Neural cell (in vitro differentiated cells): ENCODE measurements at regions not wholly inside any gene's neighbourhood (a gene's known extent, or its start where the extent isn't known, plus 50 kb on each side); places are given as distances from the start of the nearest gene placed in this dataset.

Experiments
- H2AFZ ChIP-seq: fragments of 200-600, 300-800 bp; sonication (generic), shearing (Covaris generic); 2 replicates; pipeline ENCODE4 v1.6.0; 2014; ENCODE audit warnings: low read depth, mild to moderate bottlenecking, antibody characterized with exemption, low read length, moderate library complexity
- H3F3A ChIP-seq: fragments of 200-600 bp; shearing (Covaris generic); 2 replicates; pipeline ENCODE4 v1.6.1; 2016; ENCODE audit warnings: mild to moderate bottlenecking, moderate library complexity, mixed read lengths, antibody characterized with exemption, low read length; ENCODE audit not compliant: insufficient read depth, poor library complexity, severe bottlenecking
- H3K27ac ChIP-seq: fragments of 200-600, 300-800 bp; sonication (generic), shearing (Covaris generic); 2 replicates; pipeline ENCODE4 v1.5.1; 2014; ENCODE audit warnings: mild to moderate bottlenecking, low read length, moderate library complexity
- H3K27me3 ChIP-seq: fragments of 300-800, 200-600 bp; sonication (generic), shearing (Covaris generic); 2 replicates; pipeline ENCODE4 v1.6.0; 2014; ENCODE audit warnings: mild to moderate bottlenecking, low read depth, low read length, moderate library complexity; ENCODE audit not compliant: insufficient read depth
- H3K36me3 ChIP-seq: fragments of 300-800, 200-600 bp; sonication (generic), shearing (Covaris generic); 2 replicates; pipeline ENCODE4 v1.5.1; 2014; ENCODE audit warnings: mild to moderate bottlenecking, antibody characterized with exemption, low read length, moderate library complexity; ENCODE audit not compliant: insufficient read depth
- H3K4me2 ChIP-seq: fragments of 300-800, 200-600 bp; sonication (generic), shearing (Covaris generic); 2 replicates; pipeline ENCODE4 v1.6.0; 2014; ENCODE audit warnings: mild to moderate bottlenecking, low read length
- H3K4me3 ChIP-seq: fragments of 300-800, 200-600 bp; sonication (generic), shearing (Covaris generic); 2 replicates; pipeline ENCODE4 v1.5.1; 2014; ENCODE audit warnings: mild to moderate bottlenecking, low read length, moderate library complexity
- H3K79me2 ChIP-seq: fragments of 200-600 bp; shearing (Covaris generic); replicated peaks from 2 replicates; pipeline ENCODE4 v1.6.0; 2014; ENCODE audit warnings: mild to moderate bottlenecking, low read length, moderate library complexity; ENCODE audit not compliant: insufficient read depth
- H3K9ac ChIP-seq: fragments of 300-800, 200-600 bp; sonication (generic), shearing (Covaris generic); 2 replicates; pipeline ENCODE4 v1.6.1; 2016; ENCODE audit warnings: mild to moderate bottlenecking, low read length, mixed read lengths
- H3K9me2 ChIP-seq: fragments of 200-600 bp; shearing (Covaris generic); 2 replicates; pipeline ENCODE4 v1.6.1; 2016; ENCODE audit warnings: mild to moderate bottlenecking, low read length, mixed read lengths; ENCODE audit not compliant: insufficient read depth
- H3K9me3 ChIP-seq: fragments of 200-600, 300-800 bp; sonication (generic), shearing (Covaris generic); 2 replicates; pipeline ENCODE4 v1.6.1; 2016; ENCODE audit warnings: mild to moderate bottlenecking, mixed run types, low read length, moderate library complexity, mixed read lengths
- H4K20me1 ChIP-seq: fragments of 200-600 bp; shearing (Covaris generic); 2 replicates; pipeline ENCODE4 v1.6.1; 2016; ENCODE audit warnings: mild to moderate bottlenecking, mixed run types; ENCODE audit not compliant: insufficient read depth
- CTCF ChIP-seq: fragments of 450-650 bp; IDR thresholded peaks from 2 replicates; pipeline ENCODE4 v1.5.1; 2014; ENCODE audit warnings: antibody characterized with exemption, mild to moderate bottlenecking, moderate library complexity; ENCODE audit not compliant: poor library complexity, severe bottlenecking
- EP300 ChIP-seq: fragments of 450-650 bp; conservative IDR thresholded peaks from 2 replicates; pipeline ENCODE4 v1.6.1; 2014; ENCODE audit warnings: antibody characterized with exemption, mild to moderate bottlenecking, moderate library complexity; ENCODE audit not compliant: poor library complexity, severe bottlenecking
- EZH2 ChIP-seq: fragments of 200-600, 300-800 bp; shearing (Covaris generic), sonication (generic); IDR thresholded peaks from 2 replicates; pipeline ENCODE4 v1.6.1; 2014; ENCODE audit warnings: antibody characterized with exemption, low read length, borderline replicate concordance, mild to moderate bottlenecking; ENCODE audit not compliant: insufficient read depth, poor library complexity, severe bottlenecking
- MXI1 ChIP-seq: fragments of 450-650 bp; conservative IDR thresholded peaks from 2 replicates; pipeline ENCODE4 v1.6.1; 2014; ENCODE audit warnings: antibody characterized with exemption, mild to moderate bottlenecking; ENCODE audit not compliant: poor library complexity, severe bottlenecking
- POLR2AphosphoS5 ChIP-seq: IDR thresholded peaks from 2 replicates; pipeline ENCODE4 v1.6.1; 2012
- RAD21 ChIP-seq: fragments of 450-650 bp; conservative IDR thresholded peaks from 2 replicates; pipeline ENCODE4 v1.6.1; 2014; ENCODE audit warnings: antibody characterized with exemption, mild to moderate bottlenecking, moderate library complexity
- REST ChIP-seq: IDR thresholded peaks from 2 replicates; pipeline ENCODE4 v1.6.1; 2012; ENCODE audit warnings: borderline replicate concordance
- SMC3 ChIP-seq: fragments of 450-650 bp; conservative IDR thresholded peaks from 2 replicates; pipeline ENCODE4 v1.6.1; 2014; ENCODE audit warnings: antibody characterized with exemption, mild to moderate bottlenecking, moderate library complexity; ENCODE audit not compliant: poor library complexity
- TAF1 ChIP-seq: IDR thresholded peaks from 2 replicates; pipeline ENCODE4 v1.6.1; 2012; ENCODE audit warnings: low read depth

- H3K27ac ChIP-seq: no peak overlapping the region
- no peaks in the 10 kb centered on the region for H3F3A ChIP-seq
- H4K20me1 ChIP-seq: no peaks in the 10 kb centered on the region
- no peaks in the 10 kb centered on the region for H3K36me3 ChIP-seq
- no peak for TF ChIP-seq EZH2
- no peak for TF ChIP-seq SMC3
- TF ChIP-seq TAF1: no peak
- TF ChIP-seq REST: no peak
- TF ChIP-seq CTCF: no peak
- no peak for TF ChIP-seq RAD21
- TF ChIP-seq MXI1: no peak
- no peak for TF ChIP-seq EP300
- TF ChIP-seq POLR2AphosphoS5: no peak
- no peaks in the 10 kb centered on the region for H3K9me2 ChIP-seq
- no peaks in the 10 kb centered on the region for H3K79me2 ChIP-seq
- H2AFZ ChIP-seq: no peak overlapping the region
- H3K27me3 ChIP-seq: no peaks in the 10 kb centered on the region
- H3K4me3 ChIP-seq: no peak overlapping the region
- no peak overlapping the region for H3K9ac ChIP-seq
- H3K9me3 ChIP-seq: no peaks in the 10 kb centered on the region
- H3K4me2 ChIP-seq: no peak overlapping the region
Observed at GRCh38 chr4:14575919-14576318, 426.4 kb upstream of the CPEB2 start.

- H3K4me2 ChIP-seq: no peak overlapping the region
- no peak overlapping the region for H3K27ac ChIP-seq
- H3K9me3 ChIP-seq: no peaks in the 10 kb centered on the region
- H3F3A ChIP-seq: no peaks in the 10 kb centered on the region
- no peaks in the 10 kb centered on the region for H4K20me1 ChIP-seq
- H3K27me3 ChIP-seq: no peaks in the 10 kb centered on the region
- no peaks in the 10 kb centered on the region for H3K36me3 ChIP-seq
- no peak overlapping the region for H3K4me3 ChIP-seq
- no peak overlapping the region for H3K9ac ChIP-seq
- no peak for TF ChIP-seq EZH2
- TF ChIP-seq MXI1: no peak
- no peak for TF ChIP-seq CTCF
- TF ChIP-seq REST: no peak
- no peak for TF ChIP-seq EP300
- no peak overlapping the region for H2AFZ ChIP-seq
- no peaks in the 10 kb centered on the region for H3K9me2 ChIP-seq
- H3K79me2 ChIP-seq: no peaks in the 10 kb centered on the region
Observed at GRCh38 chr4:14580061-14580460, 422.2 kb upstream of the CPEB2 start.
